GM13977 (cell line): ENCODE measurements at regions not wholly inside any gene's neighbourhood (a gene's known extent, or its start where the extent isn't known, plus 50 kb on each side); places are given as distances from the start of the nearest gene placed in this dataset.
"Not testable (repeated sequence)": the region's sequence is repeated elsewhere in the genome, so short reads cannot be mapped to it uniquely, and the experiment has no call there.

ENCODE experiments used
- DNase-seq: peaks from one replicate; pipeline ENCODE4 v3.0.0; 2012; ENCODE audit warnings: low spot score
- CTCF ChIP-seq: IDR thresholded peaks from 2 replicates; pipeline ENCODE4 v1.5.1; 2012; ENCODE audit warnings: mild to moderate bottlenecking, control low read depth; ENCODE audit not compliant: insufficient read depth; ENCODE audit errors: extremely low read depth, missing control alignments
- in situ Hi-C: fragments of 300-500 bp; cut with MboI; formaldehyde crosslinking; loops from one replicate; pipeline ENCODE4 v1.12.0; 2022; ENCODE audit warnings: low sequenced_read_pairs, low pct_unique_long_range_greater_than_20kb, mixed read lengths, inconsistent platforms; ENCODE audit not compliant: unreplicated experiment

- in situ Hi-C loops = no loop called here
- no peak for TF ChIP-seq CTCF
- no peak for DNase-seq
Observed at GRCh38 chr7:21326921-21327320, 101.0 kb upstream of the SP4 start.

DNA sequence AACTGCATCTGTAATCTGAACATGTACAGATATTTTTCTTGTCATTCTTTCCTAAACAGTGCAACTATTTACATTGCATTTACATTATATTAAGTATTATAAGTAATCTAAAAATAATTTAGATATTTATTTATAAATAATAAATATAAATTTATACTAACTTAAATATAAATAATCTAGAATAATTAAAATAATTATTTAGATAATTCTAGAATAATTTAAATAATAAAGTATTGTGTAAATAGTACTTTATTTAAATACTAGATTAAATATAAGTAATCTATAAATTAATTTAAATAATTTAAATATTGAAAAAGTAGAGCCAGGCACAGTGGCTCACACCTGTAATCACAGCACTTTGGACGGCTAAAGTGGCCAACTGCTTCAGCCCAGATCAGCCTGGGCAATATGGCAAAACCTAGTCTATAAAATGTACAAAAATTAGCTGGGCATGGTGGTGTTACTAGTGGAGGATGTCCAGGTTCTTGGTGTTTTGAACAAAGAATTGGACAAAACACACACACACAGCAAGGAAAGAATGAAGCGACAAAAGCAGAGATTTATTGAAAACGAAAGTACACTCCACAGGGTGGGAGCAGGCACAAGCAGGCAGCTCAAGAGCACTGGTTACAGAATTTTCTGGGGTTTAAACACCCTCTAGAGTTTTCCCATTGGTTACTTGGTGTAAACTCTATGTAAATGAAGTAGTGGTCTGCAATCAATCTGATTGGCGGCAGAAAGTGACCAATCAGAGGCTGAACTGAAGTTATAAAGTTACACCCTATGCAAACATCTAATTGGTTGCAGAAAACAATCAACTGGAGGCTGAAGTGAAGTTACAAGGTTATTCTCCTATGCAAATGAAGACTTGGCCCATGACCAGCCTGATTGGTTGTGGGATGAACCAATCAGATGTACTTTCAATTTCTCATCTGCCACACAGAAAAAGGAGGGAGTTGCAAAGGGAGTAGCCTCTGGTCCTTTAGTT, 100.2 kb upstream of the SP4 start:
- in situ Hi-C loops = no loop called here
- no peak for DNase-seq
- no peak for TF ChIP-seq CTCF

GRCh38 chr7:21330462-21331178, 97.3 kb upstream of the SP4 start:
- DNase-seq = no peak
- in situ Hi-C loops = no loop called here
- TF ChIP-seq CTCF = no peak

DNA sequence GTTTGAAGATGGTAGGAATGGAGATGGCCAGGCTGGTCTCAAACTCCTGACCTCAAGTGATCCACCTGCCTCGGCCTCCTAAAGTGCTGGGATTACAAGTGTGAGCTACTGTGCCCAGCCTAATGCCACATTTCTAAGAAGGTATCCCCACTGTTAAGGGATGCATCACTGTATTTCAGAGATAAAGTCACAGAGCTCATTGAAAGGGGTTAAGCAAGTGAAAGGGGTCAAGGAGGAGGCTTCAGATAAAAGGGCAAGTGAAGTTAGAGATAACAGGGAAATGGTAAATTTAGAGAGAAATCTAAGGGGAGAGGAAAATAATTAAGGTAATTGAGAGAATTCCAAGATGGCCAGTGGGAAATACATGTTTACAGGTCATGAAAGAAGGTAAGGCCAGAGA, 93.0 kb upstream of the SP4 start:
- in situ Hi-C loops = no loop called here
- DNase-seq = no peak

GRCh38 chr7:21336743-21337142, 91.1 kb upstream of the SP4 start:
- TF ChIP-seq CTCF = no peak
- in situ Hi-C loops = no loop called here
- DNase-seq = no peak

More for the DNA sequence above, 93.0 kb upstream of the SP4 start:
- TF ChIP-seq CTCF = no peak

DNA sequence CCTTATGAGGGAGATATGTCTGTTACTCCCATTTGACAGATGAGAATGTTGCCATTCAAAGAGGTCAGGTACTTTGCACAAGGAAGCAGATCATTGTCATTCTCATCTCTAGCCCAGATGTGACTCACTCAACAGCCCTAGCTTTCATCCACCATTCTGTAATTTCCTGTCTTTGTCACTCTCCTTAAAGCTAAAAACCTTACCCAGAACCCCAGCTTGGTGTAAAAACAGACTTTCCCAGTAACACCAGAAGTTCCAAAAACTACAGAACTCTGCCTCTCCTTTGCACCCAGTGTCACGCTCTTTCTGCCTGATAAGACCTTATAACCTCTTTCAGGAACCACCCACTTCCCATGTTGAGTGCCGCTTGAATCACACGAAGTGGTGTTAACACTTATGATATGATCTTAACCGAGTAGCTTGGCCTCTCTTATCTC, 89.1 kb upstream of the SP4 start:
- in situ Hi-C loops = no loop called here
- no peak for DNase-seq
- no peak for TF ChIP-seq CTCF

DNA sequence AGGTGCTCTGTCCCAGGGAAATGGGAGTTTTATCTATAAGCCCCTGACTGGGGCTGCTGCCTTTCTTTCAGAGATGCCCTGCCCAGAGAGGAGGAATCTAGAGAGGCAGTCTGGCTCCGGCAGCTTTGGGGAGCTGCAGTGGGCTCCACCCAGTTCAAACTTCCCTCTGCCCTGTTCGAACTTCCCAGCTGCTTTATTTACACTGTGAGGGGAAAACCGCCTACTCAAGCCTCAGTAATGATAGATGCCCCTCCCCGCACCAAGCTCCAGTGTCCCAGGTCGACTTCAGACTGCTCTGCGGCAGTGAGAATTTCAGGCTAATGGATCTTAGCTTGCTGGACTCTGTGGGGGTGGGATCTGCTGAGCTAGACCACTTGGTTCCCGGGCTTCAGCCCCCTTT, 83.0 kb upstream of the SP4 start:
- in situ Hi-C loops, DNase-seq: not testable (repeated sequence)
